ENCODE measurements at regions not wholly inside any gene's neighbourhood (a gene's known extent, or its start where the extent isn't known, plus 50 kb on each side); places are given as distances from the start of the nearest gene placed in this dataset.

DNA sequence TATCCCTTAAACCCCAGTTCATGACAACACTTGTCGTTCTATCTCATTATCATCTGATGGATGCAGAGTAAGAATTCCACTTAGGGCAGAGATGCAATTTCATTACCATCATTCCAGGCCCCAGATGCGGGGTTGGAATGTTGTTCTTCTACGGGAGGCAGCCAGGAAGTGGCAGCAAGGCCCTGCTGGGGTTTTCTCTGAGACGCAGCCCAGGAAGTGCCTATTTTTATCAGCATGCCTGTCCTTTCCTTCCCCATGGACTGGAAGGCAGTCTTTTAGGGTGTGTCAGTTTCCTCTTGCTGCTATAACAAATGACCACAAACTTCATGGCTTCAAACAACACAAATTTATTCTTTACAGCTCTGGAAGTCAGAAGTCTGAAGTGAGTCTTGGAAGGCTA, 246.6 kb upstream of the DYNLRB2 start:
- ChIA-PET POLR2A (no interaction called here), CTCF (no interaction called here)
- no peak for DNase-seq (ENCODE audit: low read depth, low spot score)
- H3K4me3 ChIP-seq (ENCODE audit: low read depth, low read length), result no peak overlapping the region
- TF ChIP-seq, protein P1, sequence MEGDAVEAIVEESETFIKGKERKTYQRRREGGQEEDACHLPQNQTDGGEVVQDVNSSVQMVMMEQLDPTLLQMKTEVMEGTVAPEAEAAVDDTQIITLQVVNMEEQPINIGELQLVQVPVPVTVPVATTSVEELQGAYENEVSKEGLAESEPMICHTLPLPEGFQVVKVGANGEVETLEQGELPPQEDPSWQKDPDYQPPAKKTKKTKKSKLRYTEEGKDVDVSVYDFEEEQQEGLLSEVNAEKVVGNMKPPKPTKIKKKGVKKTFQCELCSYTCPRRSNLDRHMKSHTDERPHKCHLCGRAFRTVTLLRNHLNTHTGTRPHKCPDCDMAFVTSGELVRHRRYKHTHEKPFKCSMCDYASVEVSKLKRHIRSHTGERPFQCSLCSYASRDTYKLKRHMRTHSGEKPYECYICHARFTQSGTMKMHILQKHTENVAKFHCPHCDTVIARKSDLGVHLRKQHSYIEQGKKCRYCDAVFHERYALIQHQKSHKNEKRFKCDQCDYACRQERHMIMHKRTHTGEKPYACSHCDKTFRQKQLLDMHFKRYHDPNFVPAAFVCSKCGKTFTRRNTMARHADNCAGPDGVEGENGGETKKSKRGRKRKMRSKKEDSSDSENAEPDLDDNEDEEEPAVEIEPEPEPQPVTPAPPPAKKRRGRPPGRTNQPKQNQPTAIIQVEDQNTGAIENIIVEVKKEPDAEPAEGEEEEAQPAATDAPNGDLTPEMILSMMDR (IDR thresholded peaks at IDR 0.05; ENCODE audit: insufficient read depth, low read length, missing control alignments), result no peak

DNA sequence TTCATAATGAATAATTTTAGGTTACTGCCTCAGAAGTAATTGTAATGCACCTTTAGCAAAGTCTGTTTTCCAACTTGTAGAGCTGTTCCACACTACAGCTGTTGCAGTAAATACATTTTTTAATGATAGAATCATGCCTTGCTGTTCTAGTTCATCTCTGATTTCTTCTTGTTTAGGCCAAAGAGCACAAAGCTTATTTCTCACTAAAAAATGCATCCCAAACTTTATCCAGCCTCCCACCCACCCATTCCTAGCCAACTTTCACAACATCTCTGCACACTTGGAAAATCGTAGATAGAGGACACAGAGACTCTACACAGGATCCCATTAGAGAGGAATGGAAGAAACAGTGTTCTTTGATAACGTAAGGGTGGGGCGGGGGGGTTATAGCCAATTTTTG, 252.2 kb upstream of the DYNLRB2 start:
- POLR2A ChIA-PET, result no interaction called here
- CTCF ChIA-PET, result no interaction called here
- TF ChIP-seq, protein P1 (IDR thresholded peaks at IDR 0.05; ENCODE audit: insufficient read depth, low read length, missing control alignments), result no peak
- no peak overlapping the region for H3K4me3 ChIP-seq (ENCODE audit: low read depth, low read length)
- no peak for DNase-seq (ENCODE audit: low read depth, low spot score)

DNA sequence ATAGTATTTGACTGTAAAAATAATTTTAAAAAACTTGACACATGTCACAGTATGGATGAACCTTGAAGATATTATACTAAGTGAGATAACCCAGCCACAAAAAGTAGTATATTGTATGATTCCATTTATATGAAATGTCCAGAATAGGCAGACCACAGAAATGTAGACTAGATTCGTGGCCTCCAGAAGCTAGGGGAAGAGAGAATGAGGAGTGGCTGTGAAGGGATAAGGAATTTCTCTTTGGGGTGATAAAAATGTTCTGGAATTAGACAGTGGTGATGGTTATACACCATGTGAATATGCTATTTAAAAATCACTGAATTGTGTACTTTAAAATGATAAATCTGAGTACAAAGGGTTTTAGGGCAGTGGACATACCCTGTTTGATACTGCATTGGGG, 253.1 kb upstream of the DYNLRB2 start:
- no peak overlapping the region for H3K4me3 ChIP-seq (ENCODE audit: low read depth, low read length)
- ChIA-PET CTCF (no interaction called here), POLR2A (no interaction called here)
- DNase-seq (ENCODE audit: low read depth, low spot score), result no peak
- TF ChIP-seq, protein P1 (IDR thresholded peaks at IDR 0.05; ENCODE audit: insufficient read depth, low read length, missing control alignments), result no peak

DNA sequence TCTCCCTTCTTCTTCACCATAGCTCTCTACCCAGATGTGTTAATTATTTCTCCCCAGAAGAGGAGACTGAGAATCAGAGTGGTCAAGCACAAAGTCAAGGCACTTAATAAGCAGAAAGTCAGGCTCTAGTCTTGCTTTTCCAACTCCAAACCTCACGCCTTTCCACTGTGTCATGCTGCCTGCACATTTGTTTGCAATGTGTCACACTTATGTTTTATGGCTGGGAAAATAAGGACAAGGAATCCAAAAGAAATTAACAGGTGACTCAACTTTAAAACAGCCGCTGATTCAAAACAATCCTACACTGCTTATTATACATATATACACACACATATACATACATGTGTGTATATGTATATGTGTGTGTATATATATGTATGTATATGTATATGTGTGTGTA, 255.7 kb upstream of the DYNLRB2 start:
- POLR2A ChIA-PET, result interaction anchor here (0.6 kb wide), 1 partner anchor 239 kb away, joined by 3 read pairs; no protein-coding TSS in a partner anchor
- CTCF ChIA-PET, result no interaction called here
- TF ChIP-seq, protein P1 (IDR thresholded peaks at IDR 0.05; ENCODE audit: insufficient read depth, low read length, missing control alignments), result no peak
- peak; percentile 67 for DNase-seq (ENCODE audit: low read depth, low spot score)
- no peak overlapping the region for H3K4me3 ChIP-seq (ENCODE audit: low read depth, low read length)

DNA sequence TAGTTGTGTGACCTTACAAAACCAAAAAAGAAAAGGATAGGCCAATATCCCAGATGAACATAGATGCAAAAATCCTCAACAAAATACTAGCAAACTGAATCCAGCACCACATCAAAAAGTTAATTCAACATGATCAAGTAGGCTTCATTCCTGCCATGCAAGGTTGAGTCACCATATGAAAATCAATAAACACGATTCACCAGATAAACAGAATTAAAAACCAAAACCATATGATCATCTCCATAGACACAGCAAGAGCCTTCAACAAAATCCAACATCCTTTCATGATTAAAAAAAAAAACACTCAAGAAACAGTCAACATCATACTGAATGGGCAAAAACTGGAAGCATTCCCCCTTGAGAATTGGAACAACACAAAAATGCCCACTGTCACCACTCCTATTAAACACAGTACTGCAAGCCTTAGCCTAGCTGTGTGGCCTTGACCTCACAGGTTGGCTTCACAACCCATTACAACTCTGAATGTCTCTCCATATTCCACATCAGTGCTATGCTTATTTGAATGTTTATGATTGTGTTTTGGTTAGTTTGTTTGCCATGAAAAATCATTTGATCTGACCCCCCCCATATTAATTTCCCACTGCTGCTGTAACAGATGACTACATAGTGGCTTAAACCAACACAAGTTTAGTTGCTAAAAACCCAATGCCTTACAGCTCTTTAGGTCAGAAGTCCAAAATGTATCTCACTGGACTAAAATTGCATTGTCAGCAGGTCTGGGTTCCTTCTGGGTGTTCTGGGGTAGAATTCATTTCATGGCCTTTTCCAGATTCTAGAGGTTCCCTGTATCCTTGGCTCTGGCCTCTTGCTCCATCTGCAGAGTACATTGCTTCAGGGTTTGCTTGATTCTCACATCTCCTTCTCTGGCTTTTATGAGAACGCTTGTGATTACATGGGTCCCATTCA, 257.1 kb upstream of the DYNLRB2 start:
- H3K4me3 ChIP-seq (ENCODE audit: low read depth, low read length), result no peak overlapping the region
- TF ChIP-seq, protein P1 (IDR thresholded peaks at IDR 0.05; ENCODE audit: insufficient read depth, low read length, missing control alignments), result no peak
- DNase-seq (ENCODE audit: low read depth, low spot score), result no peak
- ChIA-PET CTCF (interaction anchor here (0.8 kb wide), 1 partner anchor 18 kb away, joined by 3 read pairs; no protein-coding TSS in a partner anchor), POLR2A (no interaction called here)

DNA sequence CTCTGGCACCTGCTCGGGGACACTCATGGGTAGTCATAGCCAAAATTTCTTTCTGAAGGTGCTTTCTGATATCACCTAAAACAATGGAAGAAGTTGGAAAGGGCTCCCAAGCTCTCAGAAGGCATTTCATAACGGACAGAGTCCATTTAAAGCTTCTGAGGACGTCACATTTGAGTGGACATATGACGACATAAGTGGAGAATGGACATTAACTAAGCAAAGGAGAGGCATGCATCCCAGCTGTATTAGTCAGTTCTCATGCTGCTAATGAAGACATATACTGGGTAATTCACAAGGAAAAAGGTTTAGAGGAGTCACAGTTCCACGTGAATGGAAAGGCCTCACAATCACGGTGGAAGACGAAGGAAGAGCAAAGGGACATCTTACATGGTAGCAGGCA, 260.2 kb upstream of the DYNLRB2 start:
- ChIA-PET CTCF (interaction anchor here (1.5 kb wide), 1 partner anchor 19 kb away, joined by 3 read pairs; no protein-coding TSS in a partner anchor), POLR2A (no interaction called here)
- TF ChIP-seq, protein P1 (IDR thresholded peaks at IDR 0.05; ENCODE audit: insufficient read depth, low read length, missing control alignments), result no peak
- H3K4me3 ChIP-seq (ENCODE audit: low read depth, low read length), result no peak overlapping the region
- no peak for DNase-seq (ENCODE audit: low read depth, low spot score)

Data from AG04449 (cell line).